ENCODE measurements at regions not wholly inside any gene's neighbourhood (a gene's known extent, or its start where the extent isn't known, plus 50 kb on each side); places are given as distances from the start of the nearest gene placed in this dataset.

DNA sequence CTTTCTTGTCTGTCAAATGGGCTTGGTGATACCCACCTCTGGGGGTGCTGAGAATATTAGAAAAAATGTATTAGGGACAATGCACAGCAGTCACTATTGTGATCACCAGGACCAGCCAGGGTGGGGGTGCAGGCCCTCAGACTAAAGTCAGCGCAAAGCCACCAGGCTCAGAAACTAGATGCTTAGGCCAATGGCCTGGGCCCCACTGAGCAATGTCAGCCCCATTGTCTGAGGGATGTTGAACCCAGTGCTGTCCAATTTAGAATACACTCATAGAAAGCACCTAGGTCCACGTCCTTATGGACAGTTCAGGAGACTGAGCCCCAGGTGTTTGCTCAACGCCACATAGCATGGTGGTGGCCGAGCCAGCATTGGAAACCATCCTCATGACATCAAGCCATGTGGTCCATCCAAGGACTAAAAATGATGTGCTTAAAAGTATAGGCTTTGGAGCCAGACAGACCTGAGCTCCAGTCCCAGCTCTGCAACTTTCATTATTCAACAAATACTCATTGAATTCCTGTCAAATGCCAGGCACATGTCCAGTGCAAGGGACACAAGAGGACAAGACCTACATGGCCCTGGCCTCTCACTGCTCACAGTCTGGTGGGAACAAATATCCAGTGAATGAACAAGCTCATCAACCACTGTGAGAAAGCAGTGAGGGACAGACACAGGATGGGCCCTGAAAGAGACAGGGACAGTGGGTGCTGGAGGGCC, 273.8 kb downstream of the MATN1 start:
- Histone ChIP-seq H3K4me3 (ENCODE audit: low read depth, low read length) (no peak overlapping the region), H3K36me3 (no peaks in the 10 kb centered on the region), H3K9me3 (ENCODE audit: severe bottlenecking) (no peaks in the 10 kb centered on the region), H3K27me3 (ENCODE audit: insufficient read depth, low read depth, severe bottlenecking) (peaks cover 3% of the 10 kb centered on the region), H3K27ac (no peak overlapping the region)
- TF ChIP-seq CTCF (IDR thresholded peaks at IDR 0.05; ENCODE audit: low read depth, low read length) = no peak
- DNase-seq = no peak

DNA sequence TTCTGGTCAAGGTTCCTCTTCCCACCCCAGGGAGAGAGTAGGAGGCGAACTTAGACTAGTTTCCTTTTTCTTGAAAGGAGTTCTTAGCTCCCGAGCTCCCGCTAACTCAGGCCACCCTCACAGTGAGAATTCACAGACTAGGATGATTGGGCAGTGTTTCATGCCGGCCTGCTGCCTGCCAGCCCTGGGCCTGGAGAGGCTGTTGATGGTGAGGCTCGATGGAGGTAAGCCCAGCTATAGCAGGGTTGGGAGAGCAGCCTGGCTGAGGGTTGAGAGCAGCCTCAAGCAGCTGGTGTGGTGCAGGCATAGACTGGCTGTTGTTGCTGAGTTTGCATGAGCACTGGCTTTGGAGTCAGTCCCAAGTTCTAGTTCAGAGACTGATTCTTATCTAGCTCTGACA, 274.4 kb downstream of the MATN1 start:
- Histone ChIP-seq H3K36me3 (no peaks in the 10 kb centered on the region), H3K4me3 (ENCODE audit: low read depth, low read length) (no peak overlapping the region), H3K27ac (no peak overlapping the region), H3K27me3 (ENCODE audit: insufficient read depth, low read depth, severe bottlenecking) (peaks cover 3% of the 10 kb centered on the region), H3K9me3 (ENCODE audit: severe bottlenecking) (no peaks in the 10 kb centered on the region)
- no peak for TF ChIP-seq CTCF (IDR thresholded peaks at IDR 0.05; ENCODE audit: low read depth, low read length)
- no peak for DNase-seq

GRCh38 chr1:30447701-30448100, 275.7 kb downstream of the MATN1 start:
- no peak overlapping the region for H3K27ac ChIP-seq
- no peaks in the 10 kb centered on the region for H3K36me3 ChIP-seq
- peaks cover 3% of the 10 kb centered on the region for H3K27me3 ChIP-seq (ENCODE audit: insufficient read depth, low read depth, severe bottlenecking)
- no peak for TF ChIP-seq CTCF (IDR thresholded peaks at IDR 0.05; ENCODE audit: low read depth, low read length)
- H3K9me3 ChIP-seq (ENCODE audit: severe bottlenecking) = no peaks in the 10 kb centered on the region
- no peak for DNase-seq
- H3K4me3 ChIP-seq (ENCODE audit: low read depth, low read length) = no peak overlapping the region

DNA sequence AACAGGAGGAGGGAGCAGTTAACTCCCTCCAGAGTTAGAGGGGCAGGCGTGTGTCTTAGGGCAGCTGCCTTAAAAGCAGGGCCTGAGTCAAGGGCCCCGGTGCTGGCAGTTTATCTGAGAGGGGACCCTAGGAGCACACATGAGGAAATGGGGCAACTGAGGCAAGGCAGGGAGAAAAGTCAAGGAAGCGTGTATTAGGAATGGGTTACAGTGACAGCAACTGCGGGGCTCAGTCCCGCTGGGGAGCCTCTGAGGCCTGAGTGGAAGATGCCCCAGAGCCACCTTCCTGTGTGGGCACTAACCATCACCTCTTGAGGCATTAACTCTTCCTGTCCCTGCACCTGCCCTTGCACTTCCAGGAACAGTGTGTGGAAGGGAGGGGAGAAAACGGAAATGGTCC, 276.3 kb downstream of the MATN1 start:
- Histone ChIP-seq H3K27ac (no peak overlapping the region), H3K4me3 (ENCODE audit: low read depth, low read length) (no peak overlapping the region)
- no peak for TF ChIP-seq CTCF (IDR thresholded peaks at IDR 0.05; ENCODE audit: low read depth, low read length)

GRCh38 chr1:30446508-30446907, 276.9 kb downstream of the MATN1 start:
- Histone ChIP-seq H3K4me3 (ENCODE audit: low read depth, low read length) (no peak overlapping the region), H3K27me3 (ENCODE audit: insufficient read depth, low read depth, severe bottlenecking) (peaks cover 3% of the 10 kb centered on the region), H3K27ac (no peak overlapping the region), H3K36me3 (no peaks in the 10 kb centered on the region), H3K9me3 (ENCODE audit: severe bottlenecking) (no peaks in the 10 kb centered on the region)
- TF ChIP-seq CTCF (IDR thresholded peaks at IDR 0.05; ENCODE audit: low read depth, low read length) = no peak
- no peak for DNase-seq

More for the DNA sequence above, 276.3 kb downstream of the MATN1 start:
- Histone ChIP-seq H3K36me3 (no peaks in the 10 kb centered on the region), H3K27me3 (ENCODE audit: insufficient read depth, low read depth, severe bottlenecking) (peaks cover 3% of the 10 kb centered on the region), H3K9me3 (ENCODE audit: severe bottlenecking) (no peaks in the 10 kb centered on the region)
- no peak for DNase-seq

DNA sequence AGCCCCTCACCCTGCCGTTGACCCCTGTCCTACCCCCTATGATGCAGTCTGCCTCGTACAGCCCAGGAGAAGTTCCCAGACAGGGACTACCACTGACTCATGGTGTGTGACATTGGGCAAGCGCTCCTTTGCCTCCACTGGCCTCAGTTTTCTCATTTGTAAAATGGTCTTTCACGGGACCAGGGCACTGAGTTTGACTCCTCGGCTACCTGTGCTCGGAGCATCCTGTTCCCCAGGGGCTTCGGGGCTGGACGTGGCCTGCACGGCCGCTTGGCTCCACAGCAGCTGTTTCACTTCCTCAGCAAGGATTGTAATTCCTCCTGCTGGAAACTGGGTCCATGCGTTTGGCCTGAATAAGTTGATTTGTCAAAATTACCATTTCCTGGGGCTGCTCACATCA, 277.3 kb downstream of the MATN1 start:
- H3K36me3 ChIP-seq = no peaks in the 10 kb centered on the region
- no peaks in the 10 kb centered on the region for H3K9me3 ChIP-seq (ENCODE audit: severe bottlenecking)
- peaks cover 3% of the 10 kb centered on the region for H3K27me3 ChIP-seq (ENCODE audit: insufficient read depth, low read depth, severe bottlenecking)
- no peak for DNase-seq
- H3K27ac ChIP-seq = no peak overlapping the region
- H3K4me3 ChIP-seq (ENCODE audit: low read depth, low read length) = no peak overlapping the region
- TF ChIP-seq CTCF (IDR thresholded peaks at IDR 0.05; ENCODE audit: low read depth, low read length) = no peak
